SK-N-SH (cell line): ENCODE measurements at regions not wholly inside any gene's neighbourhood (a gene's known extent, or its start where the extent isn't known, plus 50 kb on each side); places are given as distances from the start of the nearest gene placed in this dataset.
"Not testable (repeated sequence)": the region's sequence is repeated elsewhere in the genome, so short reads cannot be mapped to it uniquely, and the experiment has no call there.

Experiments
- CTCF ChIA-PET: fragments of 300-600, 350-600 bp; formaldehyde crosslinking; extraction: SDS; loops from one replicate; lab custom pipeline; 2021; lab: Yijun Ruan, JAX
- POLR2A ChIA-PET: fragments of 350-600 bp; sonication (Branson Sonifier 250); formaldehyde crosslinking; extraction: SDS; loops from one replicate; lab custom pipeline; 2020; ENCODE audit warnings: antibody characterized with exemption, inconsistent platforms; lab: Yijun Ruan, JAX
- DNase-seq: peaks from one replicate; pipeline ENCODE4 v3.0.0; 2012
- H2AFZ ChIP-seq: fragments of 200-600 bp; sonication (generic); 2 replicates; pipeline ENCODE4 v1.8.1; 2016; ENCODE audit warnings: antibody characterized with exemption, mild to moderate bottlenecking, low read depth
- H3F3A ChIP-seq: fragments of 200-600 bp; sonication (generic); replicated peaks from 2 replicates; pipeline ENCODE3; 2016; ENCODE audit warnings: antibody characterized with exemption, mild to moderate bottlenecking; ENCODE audit not compliant: insufficient read depth
- H3K27ac ChIP-seq, 2 experiments: fragments of 200-500 bp in 1 of 2; fragments of 200-600 bp in 1 of 2; sonication (Bioruptor generic) in 1 of 2; sonication (generic), shearing (Covaris generic) in 1 of 2; 2 replicates each; pipeline versions ENCODE4 v1.5.1 to v1.6.1; 2014 to 2016; ENCODE audit warnings: low read depth in 2 of 2, inconsistent platforms in 1 of 2, low read length in 1 of 2, mild to moderate bottlenecking in 1 of 2, mixed read lengths in 1 of 2
- H3K27me3 ChIP-seq: fragments of 200-600 bp; sonication (generic), shearing (Covaris generic); 2 replicates; pipeline ENCODE4 v1.6.1; 2016; ENCODE audit warnings: mixed run types; ENCODE audit not compliant: insufficient read depth
- H3K36me3 ChIP-seq, 2 experiments: fragments of 200-500 bp in 1 of 2; fragments of 200-600 bp in 1 of 2; sonication (Bioruptor generic) in 1 of 2; sonication (generic) in 1 of 2; replicated peaks in 1 of 2; 2 replicates each; pipeline versions ENCODE3 to v1.5.1; 2014 to 2016; ENCODE audit warnings: low read length in 1 of 2, mild to moderate bottlenecking in 1 of 2; ENCODE audit not compliant: insufficient read depth in 2 of 2, control insufficient read depth in 1 of 2
- H3K4me1 ChIP-seq, 2 experiments: fragments of 200-500 bp in 1 of 2; fragments of 200-600 bp in 1 of 2; sonication (Bioruptor generic) in 1 of 2; sonication (generic), shearing (Covaris generic) in 1 of 2; 2 replicates each; pipeline versions ENCODE4 v1.5.1 to v1.6.1; 2014 to 2016; ENCODE audit warnings: low read depth in 1 of 2, low read length in 1 of 2, mixed run types in 1 of 2; ENCODE audit not compliant: insufficient read depth in 2 of 2, control insufficient read depth in 1 of 2
- H3K4me2 ChIP-seq: fragments of 200-600 bp; sonication (generic), shearing (Covaris generic); 2 replicates; pipeline ENCODE4 v1.6.1; 2017; ENCODE audit warnings: mixed run types
- H3K4me3 ChIP-seq, 2 experiments: fragments of 200-500 bp in 1 of 2; fragments of 200-600 bp in 1 of 2; sonication (Bioruptor generic) in 1 of 2; sonication (generic), shearing (Covaris generic) in 1 of 2; 2 replicates each; pipeline versions ENCODE4 v1.5.1 to v1.8.1; 2014 to 2016; ENCODE audit warnings: low read depth in 2 of 2, inconsistent platforms in 1 of 2, low read length in 1 of 2, mild to moderate bottlenecking in 1 of 2, mixed read lengths in 1 of 2, moderate library complexity in 1 of 2
- H3K79me2 ChIP-seq: fragments of 200-600 bp; sonication (generic); 2 replicates; pipeline ENCODE4 v1.8.1; 2017; ENCODE audit warnings: mild to moderate bottlenecking; ENCODE audit not compliant: insufficient read depth
- H3K9ac ChIP-seq: fragments of 200-600 bp; sonication (generic); 2 replicates; pipeline ENCODE4 v1.6.1; 2017; ENCODE audit warnings: mixed run types
- H3K9me2 ChIP-seq: fragments of 200-600 bp; sonication (generic); 2 replicates; pipeline ENCODE4 v1.6.1; 2017; ENCODE audit warnings: mixed run types
- H3K9me3 ChIP-seq: fragments of 200-600 bp; sonication (generic); 2 replicates; pipeline ENCODE4 v1.6.1; 2017; ENCODE audit warnings: mixed run types, mild to moderate bottlenecking, moderate library complexity
- H4K20me1 ChIP-seq: fragments of 200-600 bp; sonication (generic); 2 replicates; pipeline ENCODE4 v1.6.1; 2017; ENCODE audit warnings: mild to moderate bottlenecking, mixed run types; ENCODE audit not compliant: insufficient read depth
- CHD2 ChIP-seq: fragments of 150-350 bp; IDR thresholded peaks from 2 replicates; pipeline ENCODE4 v1.6.1; 2018; ENCODE audit warnings: low read length; ENCODE audit not compliant: partially characterized antibody
- ELF1 ChIP-seq: IDR thresholded peaks from 2 replicates; pipeline ENCODE4 v1.4.0; 2012
- FOXM1 ChIP-seq: IDR thresholded peaks from 2 replicates; pipeline ENCODE4 v1.4.0; 2012; ENCODE audit warnings: low read depth, mild to moderate bottlenecking
- GATA2 ChIP-seq: sonication (generic); formaldehyde crosslinking; IDR thresholded peaks from 2 replicates; pipeline ENCODE4 v1.5.0; 2020; ENCODE audit warnings: mild to moderate bottlenecking, missing genetic modification reagents
- MXI1 ChIP-seq: IDR thresholded peaks from 2 replicates; pipeline ENCODE4 v1.6.1; 2012; ENCODE audit warnings: mild to moderate bottlenecking, low read depth, low read length, improper control_type of control experiment
- NRF1 ChIP-seq: IDR thresholded peaks from 2 replicates; pipeline ENCODE4 v1.6.1; 2012; ENCODE audit warnings: low read depth, mild to moderate bottlenecking, low read length
- RCOR1 ChIP-seq: fragments of 150-350 bp; IDR thresholded peaks from 2 replicates; pipeline ENCODE4 v1.6.1; 2017; ENCODE audit warnings: antibody characterized with exemption, low read length
- SIN3A ChIP-seq: IDR thresholded peaks from 2 replicates; pipeline ENCODE4 v1.6.1; 2012; ENCODE audit warnings: low read depth, mild to moderate bottlenecking, low read length, moderate library complexity, borderline replicate concordance
- TEAD4 ChIP-seq: IDR thresholded peaks from 2 replicates; pipeline ENCODE4 v1.4.0; 2012; ENCODE audit warnings: mild to moderate bottlenecking, borderline replicate concordance; ENCODE audit not compliant: insufficient read depth
- WGBS: methylation state at CpG from one replicate; pipeline ENCODE4 v1.1.6; 2017; ENCODE audit warnings: low lambda C conversion rate; 5-methylcytosine and 5-hydroxymethylcytosine counted together
- TF ChIP-seq, protein P1 (sequence below): IDR thresholded peaks from 2 replicates; pipeline ENCODE4 v1.4.0; 2012; ENCODE audit warnings: low read depth, borderline replicate concordance
- TF ChIP-seq, protein P2 (sequence below): fragments of 200-600 bp; sonication (generic); IDR thresholded peaks from 2 replicates; pipeline ENCODE4 v1.6.1; 2017; ENCODE audit warnings: antibody characterized with exemption, mild to moderate bottlenecking, moderate library complexity
- TF ChIP-seq, protein P3 (sequence below): fragments of 150-350 bp; IDR thresholded peaks from 2 replicates; pipeline ENCODE4 v1.6.1; 2017; ENCODE audit warnings: antibody characterized with exemption, low read length, low read depth, borderline replicate concordance
- TF ChIP-seq, protein P4 (sequence below): IDR thresholded peaks from 2 replicates; pipeline ENCODE4 v1.4.0; 2012; ENCODE audit warnings: low read depth, borderline replicate concordance

DNA sequence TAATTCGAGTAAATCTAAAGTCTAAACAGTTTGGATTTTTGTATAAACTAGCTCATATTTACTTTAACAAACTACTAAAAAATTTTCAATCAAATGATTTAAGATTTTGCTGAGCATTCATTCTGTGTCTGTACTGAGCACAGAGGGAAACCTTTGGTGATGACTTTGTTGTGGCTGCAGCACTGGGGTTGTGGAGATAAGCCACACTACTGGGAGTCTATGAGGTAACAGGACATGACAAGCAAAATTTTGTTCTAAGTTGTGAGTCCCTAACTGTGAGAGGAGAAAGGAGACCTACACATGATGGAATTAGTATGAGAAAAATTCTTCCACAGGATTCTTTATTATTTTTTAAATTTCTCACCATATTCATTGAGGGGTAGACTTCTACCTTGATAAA, 933.7 kb upstream of the LRATD1 start:
- H4K20me1 ChIP-seq: no peaks in the 10 kb centered on the region
- no peak overlapping the region for H3K4me2 ChIP-seq
- no peak overlapping the region for H3K9ac ChIP-seq
- H3K79me2 ChIP-seq: no peaks in the 10 kb centered on the region
- CTCF ChIA-PET: no interaction called here
- POLR2A ChIA-PET: no interaction called here
- no peak for DNase-seq
- H3K36me3 ChIP-seq: no peaks in the 10 kb centered on the region
- H3F3A ChIP-seq: no peaks in the 10 kb centered on the region
- 4% methylated on average over 1 of the region's 1 CpG for WGBS
- TF ChIP-seq ELF1 (no peak), NRF1 (no peak), SIN3A (no peak), FOXM1 (no peak)
- TF ChIP-seq, protein P1, sequence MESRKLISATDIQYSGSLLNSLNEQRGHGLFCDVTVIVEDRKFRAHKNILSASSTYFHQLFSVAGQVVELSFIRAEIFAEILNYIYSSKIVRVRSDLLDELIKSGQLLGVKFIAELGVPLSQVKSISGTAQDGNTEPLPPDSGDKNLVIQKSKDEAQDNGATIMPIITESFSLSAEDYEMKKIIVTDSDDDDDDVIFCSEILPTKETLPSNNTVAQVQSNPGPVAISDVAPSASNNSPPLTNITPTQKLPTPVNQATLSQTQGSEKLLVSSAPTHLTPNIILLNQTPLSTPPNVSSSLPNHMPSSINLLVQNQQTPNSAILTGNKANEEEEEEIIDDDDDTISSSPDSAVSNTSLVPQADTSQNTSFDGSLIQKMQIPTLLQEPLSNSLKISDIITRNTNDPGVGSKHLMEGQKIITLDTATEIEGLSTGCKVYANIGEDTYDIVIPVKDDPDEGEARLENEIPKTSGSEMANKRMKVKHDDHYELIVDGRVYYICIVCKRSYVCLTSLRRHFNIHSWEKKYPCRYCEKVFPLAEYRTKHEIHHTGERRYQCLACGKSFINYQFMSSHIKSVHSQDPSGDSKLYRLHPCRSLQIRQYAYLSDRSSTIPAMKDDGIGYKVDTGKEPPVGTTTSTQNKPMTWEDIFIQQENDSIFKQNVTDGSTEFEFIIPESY: no peak
- H3K9me2 ChIP-seq: no peaks in the 10 kb centered on the region
- H3K4me1 ChIP-seq: no peaks in the 10 kb centered on the region
- no peak overlapping the region for H3K27ac ChIP-seq
- no peaks in the 10 kb centered on the region for H3K9me3 ChIP-seq
- no peaks in the 10 kb centered on the region for H3K27me3 ChIP-seq
- H3K4me3 ChIP-seq: no peak overlapping the region
- no peak overlapping the region for H2AFZ ChIP-seq

DNA sequence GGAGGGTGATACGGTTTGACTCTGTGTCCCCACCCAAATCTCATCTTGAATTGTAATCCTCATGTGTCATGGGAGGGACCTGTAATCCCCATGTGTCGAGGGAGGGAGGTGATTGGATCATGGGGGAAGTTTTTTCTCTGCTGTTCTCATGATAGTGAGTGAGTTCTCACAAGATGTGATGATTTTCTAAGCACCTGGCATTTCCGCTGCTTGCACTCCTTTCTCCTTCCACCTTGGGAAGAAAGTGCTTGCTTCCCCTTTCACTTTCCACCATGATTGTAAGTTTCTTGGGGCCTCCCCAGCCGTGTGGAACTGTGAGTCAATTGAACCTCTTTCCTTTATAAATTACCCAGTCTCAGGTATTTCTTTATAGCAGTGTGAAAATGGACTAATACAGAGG, 932.6 kb upstream of the LRATD1 start:
- H3K4me2 ChIP-seq, DNase-seq, H3K9me2 ChIP-seq, H3K36me3 ChIP-seq, H3K4me1 ChIP-seq, H3K27me3 ChIP-seq, H3K27ac ChIP-seq, CTCF ChIA-PET, H4K20me1 ChIP-seq, H2AFZ ChIP-seq, H3K4me3 ChIP-seq, H3K9me3 ChIP-seq, H3K9ac ChIP-seq, POLR2A ChIA-PET, H3K79me2 ChIP-seq, H3F3A ChIP-seq: not testable (repeated sequence)
- 31% methylated on average over 4 of the region's 4 CpGs for WGBS

DNA sequence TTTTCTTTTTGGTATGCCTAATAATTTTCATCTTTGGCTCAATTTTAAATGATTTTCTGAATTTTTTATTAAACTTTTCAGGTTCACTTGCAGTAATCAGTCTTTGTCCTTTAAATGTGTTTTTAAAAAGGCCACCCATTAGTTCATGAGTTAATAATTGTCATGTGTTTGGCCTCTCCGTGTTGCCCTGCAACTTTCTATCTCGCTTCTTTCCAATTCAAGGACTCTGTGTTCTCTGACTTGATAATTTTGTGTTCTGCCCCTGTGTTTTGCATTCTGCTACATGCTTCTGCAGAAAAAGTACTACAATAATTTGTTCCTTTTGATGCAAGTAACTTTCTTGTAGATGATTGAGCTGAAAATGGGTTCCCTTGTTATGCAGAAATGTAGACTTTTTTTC, 921.4 kb upstream of the LRATD1 start:
- ChIA-PET POLR2A (no interaction called here), CTCF (interaction anchor here (1.1 kb wide), 1 partner anchor 17 kb away, joined by 3 read pairs; no protein-coding TSS in a partner anchor)
- Histone ChIP-seq H4K20me1 (no peaks in the 10 kb centered on the region), H3K36me3 (no peaks in the 10 kb centered on the region), H3K9ac (no peak overlapping the region), H3K4me2 (no peak overlapping the region), H3K9me2 (no peaks in the 10 kb centered on the region), H3K79me2 (no peaks in the 10 kb centered on the region), H3K4me3 (no peak overlapping the region), H2AFZ (no peak overlapping the region), H3K27ac (no peak overlapping the region), H3K4me1 (no peaks in the 10 kb centered on the region), H3K9me3 (no peaks in the 10 kb centered on the region), H3K27me3 (no peaks in the 10 kb centered on the region), H3F3A (no peaks in the 10 kb centered on the region)
- 37% methylated on average over 2 of the region's 2 CpGs for WGBS
- DNase-seq: no peak
- TF ChIP-seq TEAD4 (no peak), GATA2 (CRISPR knock-in tag) (no peak), RCOR1 (no peak), CHD2 (no peak), FOXM1 (no peak), MXI1 (no peak)
- TF ChIP-seq, protein P2, sequence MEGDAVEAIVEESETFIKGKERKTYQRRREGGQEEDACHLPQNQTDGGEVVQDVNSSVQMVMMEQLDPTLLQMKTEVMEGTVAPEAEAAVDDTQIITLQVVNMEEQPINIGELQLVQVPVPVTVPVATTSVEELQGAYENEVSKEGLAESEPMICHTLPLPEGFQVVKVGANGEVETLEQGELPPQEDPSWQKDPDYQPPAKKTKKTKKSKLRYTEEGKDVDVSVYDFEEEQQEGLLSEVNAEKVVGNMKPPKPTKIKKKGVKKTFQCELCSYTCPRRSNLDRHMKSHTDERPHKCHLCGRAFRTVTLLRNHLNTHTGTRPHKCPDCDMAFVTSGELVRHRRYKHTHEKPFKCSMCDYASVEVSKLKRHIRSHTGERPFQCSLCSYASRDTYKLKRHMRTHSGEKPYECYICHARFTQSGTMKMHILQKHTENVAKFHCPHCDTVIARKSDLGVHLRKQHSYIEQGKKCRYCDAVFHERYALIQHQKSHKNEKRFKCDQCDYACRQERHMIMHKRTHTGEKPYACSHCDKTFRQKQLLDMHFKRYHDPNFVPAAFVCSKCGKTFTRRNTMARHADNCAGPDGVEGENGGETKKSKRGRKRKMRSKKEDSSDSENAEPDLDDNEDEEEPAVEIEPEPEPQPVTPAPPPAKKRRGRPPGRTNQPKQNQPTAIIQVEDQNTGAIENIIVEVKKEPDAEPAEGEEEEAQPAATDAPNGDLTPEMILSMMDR: no peak
- TF ChIP-seq, protein P3, sequence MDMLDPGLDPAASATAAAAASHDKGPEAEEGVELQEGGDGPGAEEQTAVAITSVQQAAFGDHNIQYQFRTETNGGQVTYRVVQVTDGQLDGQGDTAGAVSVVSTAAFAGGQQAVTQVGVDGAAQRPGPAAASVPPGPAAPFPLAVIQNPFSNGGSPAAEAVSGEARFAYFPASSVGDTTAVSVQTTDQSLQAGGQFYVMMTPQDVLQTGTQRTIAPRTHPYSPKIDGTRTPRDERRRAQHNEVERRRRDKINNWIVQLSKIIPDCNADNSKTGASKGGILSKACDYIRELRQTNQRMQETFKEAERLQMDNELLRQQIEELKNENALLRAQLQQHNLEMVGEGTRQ: no peak
- TF ChIP-seq, protein P1: no peak
- TF ChIP-seq, protein P4, sequence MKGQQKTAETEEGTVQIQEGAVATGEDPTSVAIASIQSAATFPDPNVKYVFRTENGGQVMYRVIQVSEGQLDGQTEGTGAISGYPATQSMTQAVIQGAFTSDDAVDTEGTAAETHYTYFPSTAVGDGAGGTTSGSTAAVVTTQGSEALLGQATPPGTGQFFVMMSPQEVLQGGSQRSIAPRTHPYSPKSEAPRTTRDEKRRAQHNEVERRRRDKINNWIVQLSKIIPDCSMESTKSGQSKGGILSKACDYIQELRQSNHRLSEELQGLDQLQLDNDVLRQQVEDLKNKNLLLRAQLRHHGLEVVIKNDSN: no peak
